ENCODE measurements at regions not wholly inside any gene's neighbourhood (a gene's known extent, or its start where the extent isn't known, plus 50 kb on each side); places are given as distances from the start of the nearest gene placed in this dataset.

DNA sequence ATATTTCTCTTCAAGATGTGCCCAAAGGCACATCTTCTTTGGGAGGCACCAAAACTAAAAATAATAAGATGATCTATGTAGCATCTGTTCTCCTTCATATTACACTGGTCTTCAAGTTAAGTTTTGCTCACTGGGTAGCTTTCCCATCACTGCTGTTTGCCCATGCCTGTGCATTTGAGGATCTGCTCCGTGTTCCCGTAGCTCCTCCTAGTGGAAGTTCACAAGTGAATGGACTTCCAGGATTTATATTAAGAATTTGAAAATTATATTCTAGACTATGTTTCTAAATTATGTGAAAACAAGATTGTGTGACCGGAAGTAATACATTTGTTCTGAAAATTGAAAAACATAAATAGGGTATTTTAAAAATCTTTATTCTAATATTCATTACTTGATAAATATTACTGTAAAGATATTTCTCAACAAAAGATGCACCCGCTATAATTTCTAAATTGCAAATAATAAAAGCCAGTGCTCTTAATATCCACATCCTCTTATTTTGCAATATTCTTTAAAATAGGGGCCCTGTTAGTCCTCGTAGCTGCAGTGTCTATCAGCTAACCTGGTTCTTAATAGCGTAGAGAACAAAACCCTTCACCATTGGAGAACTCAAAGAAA, 147.7 kb downstream of the RBM46 start:
- TF ChIP-seq SREBF1 (IDR thresholded peaks at IDR 0.05; ENCODE audit: borderline replicate concordance, low read depth, low read length) = no peak
- TF ChIP-seq CTCF (IDR thresholded peaks at IDR 0.05 in 2 of 3, conservative IDR thresholded peaks at IDR 0.05 in 1 of 3; ENCODE audit: insufficient read depth in 2 of 3, low read depth in 1 of 3, low read length in 3 of 3) = peak in 2 of 3 experiments; percentile 10 to 40; a peak in 3 of 6 replicates
- no peak for TF ChIP-seq FOS (IDR thresholded peaks at IDR 0.05; ENCODE audit: extremely low read depth, insufficient read length)
- no peak for TF ChIP-seq KLF13 (tag; IDR thresholded peaks at IDR 0.05; ENCODE audit: borderline replicate concordance, low read depth)
- no peak for TF ChIP-seq RFX5 (IDR thresholded peaks at IDR 0.05; ENCODE audit: low read depth, low read length)
- no peak for TF ChIP-seq MAFG (tag; conservative IDR thresholded peaks at IDR 0.05)
- no peak for TF ChIP-seq CHD4 (IDR thresholded peaks at IDR 0.05; ENCODE audit: insufficient read depth, insufficient replicate concordance, low read depth, low read length, poor library complexity, severe bottlenecking)
- TF ChIP-seq CBX5 (IDR thresholded peaks at IDR 0.05; ENCODE audit: borderline replicate concordance, low read depth) = no peak
- 0 out of 4 replicates have a peak, but pooled peaks of 1 of the 2 experiments have one; percentile 33 for TF ChIP-seq RAD21 (CRISPR knock-in tag; conservative IDR thresholded peaks at IDR 0.05 in 1 of 2, IDR thresholded peaks at IDR 0.05 in 1 of 2)
- TF ChIP-seq PCBP2 (IDR thresholded peaks at IDR 0.05; ENCODE audit: low read depth, low read length, poor library complexity, severe bottlenecking) = no peak
- no peak for TF ChIP-seq ESRRA (IDR thresholded peaks at IDR 0.05; ENCODE audit: borderline replicate concordance, low read depth)
- TF ChIP-seq ZNF121 (CRISPR knock-in tag; conservative IDR thresholded peaks at IDR 0.05) = no peak

All from K562 (cell line).